GM12875 (cell line): ENCODE measurements at regions not wholly inside any gene's neighbourhood (a gene's known extent, or its start where the extent isn't known, plus 50 kb on each side); places are given as distances from the start of the nearest gene placed in this dataset.

Experiments used
- H3K4me3 ChIP-seq: one replicate; pipeline ENCODE4 v1.5.1; 2011; ENCODE audit warnings: low read depth, low read length, control low read depth
- TF ChIP-seq, protein P1 (sequence below): IDR thresholded peaks from 2 replicates; pipeline ENCODE4 v1.5.1; 2011; ENCODE audit warnings: low read depth, mild to moderate bottlenecking, control low read depth, inconsistent platforms, low read length, moderate library complexity, borderline replicate concordance; ENCODE audit not compliant: insufficient read depth

- TF ChIP-seq, protein P1, sequence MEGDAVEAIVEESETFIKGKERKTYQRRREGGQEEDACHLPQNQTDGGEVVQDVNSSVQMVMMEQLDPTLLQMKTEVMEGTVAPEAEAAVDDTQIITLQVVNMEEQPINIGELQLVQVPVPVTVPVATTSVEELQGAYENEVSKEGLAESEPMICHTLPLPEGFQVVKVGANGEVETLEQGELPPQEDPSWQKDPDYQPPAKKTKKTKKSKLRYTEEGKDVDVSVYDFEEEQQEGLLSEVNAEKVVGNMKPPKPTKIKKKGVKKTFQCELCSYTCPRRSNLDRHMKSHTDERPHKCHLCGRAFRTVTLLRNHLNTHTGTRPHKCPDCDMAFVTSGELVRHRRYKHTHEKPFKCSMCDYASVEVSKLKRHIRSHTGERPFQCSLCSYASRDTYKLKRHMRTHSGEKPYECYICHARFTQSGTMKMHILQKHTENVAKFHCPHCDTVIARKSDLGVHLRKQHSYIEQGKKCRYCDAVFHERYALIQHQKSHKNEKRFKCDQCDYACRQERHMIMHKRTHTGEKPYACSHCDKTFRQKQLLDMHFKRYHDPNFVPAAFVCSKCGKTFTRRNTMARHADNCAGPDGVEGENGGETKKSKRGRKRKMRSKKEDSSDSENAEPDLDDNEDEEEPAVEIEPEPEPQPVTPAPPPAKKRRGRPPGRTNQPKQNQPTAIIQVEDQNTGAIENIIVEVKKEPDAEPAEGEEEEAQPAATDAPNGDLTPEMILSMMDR = no peak
- no peak overlapping the region for H3K4me3 ChIP-seq
Measured at GRCh38 chr4:106738121-106738520, 298.0 kb downstream of the DKK2 start.

DNA sequence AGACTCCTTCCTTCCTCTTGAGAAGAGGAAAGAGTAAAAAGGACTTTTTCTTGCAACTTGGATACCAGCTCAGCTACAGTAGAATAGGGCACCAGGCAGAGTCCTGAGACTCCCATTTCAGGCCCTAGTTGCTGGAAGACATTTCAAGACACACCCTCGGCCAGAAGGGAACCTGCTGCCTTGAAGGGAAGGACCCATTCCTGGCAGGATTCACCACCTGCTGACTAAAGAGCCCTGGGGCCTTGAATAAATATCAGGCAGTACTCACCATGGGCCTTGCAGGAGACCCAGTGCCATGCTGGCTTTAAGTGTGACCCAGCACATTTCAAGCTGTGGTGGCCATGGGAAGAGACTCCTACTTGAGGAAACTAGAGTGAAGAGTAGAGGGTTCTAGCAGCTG, 317.6 kb downstream of the DKK2 start:
- H3K4me3 ChIP-seq = no peak overlapping the region
- TF ChIP-seq, protein P1 = no peak

- TF ChIP-seq, protein P1 = no peak
- H3K4me3 ChIP-seq = no peak overlapping the region
Measured at GRCh38 chr4:106717091-106717490, 319.0 kb downstream of the DKK2 start.

DNA sequence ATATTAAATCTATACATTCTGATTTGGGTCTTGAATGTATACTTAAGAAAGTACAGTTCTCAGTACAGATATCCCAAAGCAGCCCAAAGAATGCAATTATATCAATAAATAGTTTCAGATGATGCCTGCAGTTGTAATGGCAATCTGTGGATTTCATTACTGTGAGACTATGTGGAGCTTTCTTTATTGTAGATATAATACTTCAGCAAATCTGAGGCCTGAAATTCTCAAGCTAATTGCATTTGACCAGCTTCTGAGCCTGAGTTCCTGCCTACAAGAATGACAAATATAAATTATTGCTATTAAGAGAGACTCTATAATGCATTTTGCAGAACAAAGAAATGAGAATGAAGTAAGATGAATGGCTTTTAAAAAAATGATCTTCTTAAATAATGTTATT, 320.3 kb downstream of the DKK2 start:
- TF ChIP-seq, protein P1 = no peak
- H3K4me3 ChIP-seq = no peak overlapping the region

GRCh38 chr4:106708464-106708816, 327.7 kb downstream of the DKK2 start:
- TF ChIP-seq, protein P1 = no peak
- no peak overlapping the region for H3K4me3 ChIP-seq

DNA sequence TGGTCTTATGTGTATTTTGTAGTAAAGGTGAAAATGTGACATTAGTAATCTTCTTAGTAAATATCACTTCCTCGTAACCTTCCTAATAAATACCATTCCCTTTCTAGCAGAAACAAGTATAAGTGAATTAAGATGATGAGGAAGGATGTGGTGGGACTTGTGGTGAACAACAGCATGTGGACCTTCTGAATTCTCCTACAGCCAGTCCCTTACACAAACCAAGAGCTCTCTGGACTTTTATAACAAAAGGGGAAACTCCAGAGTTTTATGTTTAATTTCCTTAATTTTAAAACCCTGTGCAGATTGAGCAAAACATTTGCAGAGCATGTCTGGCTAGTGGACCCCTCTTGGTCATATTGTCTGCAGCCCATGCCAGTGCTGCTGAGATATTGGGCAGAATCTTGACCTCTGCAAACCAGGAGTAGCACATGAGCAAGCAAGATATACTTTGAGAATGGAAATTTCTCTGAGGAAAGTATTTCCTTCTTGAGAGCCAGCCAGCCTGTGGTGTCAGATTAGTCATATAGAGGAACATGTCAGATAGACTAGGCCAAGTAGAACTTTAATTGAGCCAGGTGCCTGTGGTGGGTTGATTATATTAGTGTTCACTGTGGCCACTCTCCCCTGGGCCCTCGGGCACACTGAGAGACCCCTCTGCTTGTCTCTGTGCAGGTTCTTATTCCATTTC, 328.2 kb downstream of the DKK2 start:
- no peak overlapping the region for H3K4me3 ChIP-seq
- TF ChIP-seq, protein P1 = no peak

DNA sequence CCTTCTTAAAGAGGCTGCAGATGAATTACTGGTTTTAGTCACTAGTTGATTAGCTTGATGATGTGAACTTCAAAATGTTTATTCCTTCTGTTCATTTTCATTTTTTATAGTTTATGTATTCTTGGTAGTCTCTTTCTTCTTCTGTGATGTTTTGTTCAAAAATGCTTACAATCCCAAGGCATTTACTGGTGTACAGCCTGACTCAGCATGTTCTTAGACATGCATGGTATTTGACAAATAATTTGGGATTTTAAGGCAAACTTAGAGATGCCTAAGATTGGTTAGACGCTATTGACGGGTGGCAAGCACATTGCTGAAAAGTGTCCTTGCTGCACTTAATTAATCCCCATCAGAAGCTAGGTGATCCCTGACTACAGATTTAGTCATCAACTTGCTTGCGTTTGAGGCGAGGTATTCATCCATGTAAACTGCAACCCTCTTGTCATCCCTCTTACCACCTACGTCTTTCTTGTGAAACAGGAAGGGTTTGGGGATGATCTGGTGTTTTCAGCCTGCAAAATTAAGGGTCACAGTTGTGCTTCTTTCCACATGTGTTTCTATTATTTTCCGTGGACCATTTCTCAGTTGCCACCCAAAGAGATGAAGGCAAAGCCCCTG, 331.8 kb downstream of the DKK2 start:
- TF ChIP-seq, protein P1 = no peak
- H3K4me3 ChIP-seq = no peak overlapping the region
